Mucosa of descending colon (tissue), 3 donors: ENCODE measurements at regions not wholly inside any gene's neighbourhood (a gene's known extent, or its start where the extent isn't known, plus 50 kb on each side); places are given as distances from the start of the nearest gene placed in this dataset.

Experiments
- ATAC-seq: fragments of 200-7000 bp; cut with Tn5 transposase; one replicate; pipeline ENCODE4 v1.9.1; 2020; ENCODE audit warnings: mild to moderate bottlenecking, moderate library complexity
- DNase-seq, 3 donors: peaks; one replicate each; pipeline ENCODE4 v3.0.0-alpha.2; 2020
- H3K36me3 ChIP-seq: fragments of 200-600 bp; one replicate; pipeline ENCODE4 v1.8.0; 2021; ENCODE audit warnings: low read depth, mild to moderate bottlenecking
- H3K4me1 ChIP-seq: fragments of 200-600 bp; one replicate; pipeline ENCODE4 v1.8.0; 2021; ENCODE audit warnings: low read depth, mild to moderate bottlenecking
- H3K4me3 ChIP-seq: fragments of 200-600 bp; one replicate; pipeline ENCODE4 v1.8.0; 2021; ENCODE audit warnings: mild to moderate bottlenecking
- H3K9me3 ChIP-seq: fragments of 200-600 bp; one replicate; pipeline ENCODE4 v1.8.0; 2021; ENCODE audit warnings: mild to moderate bottlenecking
- CTCF ChIP-seq: fragments of 200-600 bp; IDR thresholded peaks from one replicate; pipeline ENCODE4 v1.8.0; 2022; ENCODE audit warnings: antibody characterized with exemption, mild to moderate bottlenecking
- intact Hi-C, 2 donors: fragments of 100-400 bp; cut with DNase I in 1 of 2; cut with micrococcal nuclease in 1 of 2; formaldehyde crosslinking; loops; one replicate each; pipeline versions ENCODE4 v1.11.0 to v1.11.1; 2022; cut with DNase I, micrococcal nuclease
- donor health status: DM: no; HTN: no; CAD: no; lungs with moderate emphysema.
- donor health status: DM: no; HTN: no; CAD: no.
- donor health status: DM: no; HTN: yes; CAD: no.

GRCh38 chr1:181910905-181911304, 150.6 kb downstream of the ZNF648 start:
- H3K4me3 ChIP-seq, result no peak overlapping the region
- DNase-seq (no peak), ATAC-seq (no peak)
- TF ChIP-seq CTCF, result no peak
- H3K4me1 ChIP-seq, result no peaks in the 10 kb centered on the region
- no peaks in the 10 kb centered on the region for H3K9me3 ChIP-seq
- H3K36me3 ChIP-seq, result no peaks in the 10 kb centered on the region
- intact Hi-C loops, result no loop called here

GRCh38 chr1:181909010-181909409, 152.5 kb downstream of the ZNF648 start:
- TF ChIP-seq CTCF, result no peak
- Histone ChIP-seq H3K36me3 (no peaks in the 10 kb centered on the region), H3K9me3 (no peaks in the 10 kb centered on the region), H3K4me1 (no peaks in the 10 kb centered on the region), H3K4me3 (no peak overlapping the region)
- intact Hi-C loops, result no loop called here
- ATAC-seq (no peak), DNase-seq (no peak)

GRCh38 chr1:181906631-181907030, 154.9 kb downstream of the ZNF648 start:
- H3K36me3 ChIP-seq, result no peaks in the 10 kb centered on the region
- DNase-seq (no peak), ATAC-seq (no peak)
- no peak for TF ChIP-seq CTCF
- no peak overlapping the region for H3K4me3 ChIP-seq
- no peaks in the 10 kb centered on the region for H3K4me1 ChIP-seq
- intact Hi-C loops, result no loop called here
- no peaks in the 10 kb centered on the region for H3K9me3 ChIP-seq

- DNase-seq (no peak), ATAC-seq (no peak)
- Histone ChIP-seq H3K9me3 (no peaks in the 10 kb centered on the region), H3K4me3 (no peak overlapping the region), H3K36me3 (no peaks in the 10 kb centered on the region), H3K4me1 (no peaks in the 10 kb centered on the region)
- no peak for TF ChIP-seq CTCF
- intact Hi-C loops, result no loop called here
These were observed 155.4 kb downstream of the ZNF648 start for GRCh38 chr1:181905944-181906597.

GRCh38 chr1:181898773-181899172, 162.7 kb downstream of the ZNF648 start:
- Histone ChIP-seq H3K4me3 (no peak overlapping the region), H3K36me3 (no peaks in the 10 kb centered on the region), H3K4me1 (no peaks in the 10 kb centered on the region), H3K9me3 (no peaks in the 10 kb centered on the region)
- TF ChIP-seq CTCF, result no peak
- DNase-seq, result no peak
- intact Hi-C loops, result no loop called here
- ATAC-seq, result no peak

- DNase-seq, result no peak
- no peak for ATAC-seq
- Histone ChIP-seq H3K9me3 (no peaks in the 10 kb centered on the region), H3K4me1 (no peaks in the 10 kb centered on the region), H3K36me3 (no peaks in the 10 kb centered on the region), H3K4me3 (no peak overlapping the region)
- intact Hi-C loops, result no loop called here
- no peak for TF ChIP-seq CTCF
These were observed 164.7 kb downstream of the ZNF648 start for GRCh38 chr1:181896824-181897223.
